Spleen (tissue), 7 donors: ENCODE measurements at regions not wholly inside any gene's neighbourhood (a gene's known extent, or its start where the extent isn't known, plus 50 kb on each side); places are given as distances from the start of the nearest gene placed in this dataset.

Experiments used
- POLR2A ChIP-seq, 3 donors: fragments of 450-650 bp; IDR thresholded peaks; one replicate each; pipeline ENCODE4 v1.5.1; 2017; ENCODE audit warnings: antibody characterized with exemption in 3 of 3, mild to moderate bottlenecking in 1 of 3
- POLR2AphosphoS5 ChIP-seq, 3 donors: sonication (generic); formaldehyde crosslinking; IDR thresholded peaks; one replicate each; pipeline ENCODE4 v1.5.1; 2017; ENCODE audit warnings: antibody characterized with exemption in 3 of 3
- TF ChIP-seq, protein P1 (sequence below), 11 experiments: fragments of 200-600 bp in 7 of 11; fragments of 450-650 bp in 4 of 11; sonication (generic) in 4 of 11; IDR thresholded peaks in 8 of 11; conservative IDR thresholded peaks in 3 of 11; 1 replicate in 7 of 11; 2 replicates in 4 of 11; pipeline versions ENCODE4 v1.4.0 to v1.8.0; 2016 to 2021; ENCODE audit warnings: antibody characterized with exemption in 11 of 11, inconsistent platforms in 4 of 11, mild to moderate bottlenecking in 1 of 11
- donor health status: DM: no; HTN: no; CAD: no; lungs with moderate emphysema.
- donor health status: DM: no; HTN: no; CAD: no.
- donor health status: DM: no; HTN: no; CAD: no.

DNA sequence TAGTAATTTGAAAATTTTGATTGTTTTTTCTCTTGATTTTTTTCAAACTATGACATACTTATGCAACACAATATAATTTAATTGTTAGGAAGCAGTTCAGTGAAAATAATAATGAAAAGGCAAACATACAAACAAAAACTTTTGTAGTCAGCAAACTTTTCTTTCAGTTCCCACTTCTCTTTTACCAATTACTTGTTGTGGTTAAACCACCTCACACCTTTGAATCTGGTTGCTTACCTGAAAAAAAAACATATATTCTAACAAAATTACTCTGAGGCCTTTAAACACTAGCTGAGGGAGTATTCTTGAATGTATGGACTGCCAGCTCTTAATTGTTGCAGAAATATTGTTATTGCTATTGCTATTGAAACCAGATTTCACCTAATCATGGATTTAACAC lies 266.2 kb upstream of the SEMA3C start:
- TF ChIP-seq, protein P1, sequence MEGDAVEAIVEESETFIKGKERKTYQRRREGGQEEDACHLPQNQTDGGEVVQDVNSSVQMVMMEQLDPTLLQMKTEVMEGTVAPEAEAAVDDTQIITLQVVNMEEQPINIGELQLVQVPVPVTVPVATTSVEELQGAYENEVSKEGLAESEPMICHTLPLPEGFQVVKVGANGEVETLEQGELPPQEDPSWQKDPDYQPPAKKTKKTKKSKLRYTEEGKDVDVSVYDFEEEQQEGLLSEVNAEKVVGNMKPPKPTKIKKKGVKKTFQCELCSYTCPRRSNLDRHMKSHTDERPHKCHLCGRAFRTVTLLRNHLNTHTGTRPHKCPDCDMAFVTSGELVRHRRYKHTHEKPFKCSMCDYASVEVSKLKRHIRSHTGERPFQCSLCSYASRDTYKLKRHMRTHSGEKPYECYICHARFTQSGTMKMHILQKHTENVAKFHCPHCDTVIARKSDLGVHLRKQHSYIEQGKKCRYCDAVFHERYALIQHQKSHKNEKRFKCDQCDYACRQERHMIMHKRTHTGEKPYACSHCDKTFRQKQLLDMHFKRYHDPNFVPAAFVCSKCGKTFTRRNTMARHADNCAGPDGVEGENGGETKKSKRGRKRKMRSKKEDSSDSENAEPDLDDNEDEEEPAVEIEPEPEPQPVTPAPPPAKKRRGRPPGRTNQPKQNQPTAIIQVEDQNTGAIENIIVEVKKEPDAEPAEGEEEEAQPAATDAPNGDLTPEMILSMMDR (IDR thresholded peaks at IDR 0.05 in 8 of 11, conservative IDR thresholded peaks at IDR 0.05 in 3 of 11), result no peak
- no peak for TF ChIP-seq POLR2A (IDR thresholded peaks at IDR 0.05)
- TF ChIP-seq POLR2AphosphoS5 (IDR thresholded peaks at IDR 0.05), result no peak
